PC-3 (cell line): ENCODE measurements at regions not wholly inside any gene's neighbourhood (a gene's known extent, or its start where the extent isn't known, plus 50 kb on each side); places are given as distances from the start of the nearest gene placed in this dataset.
A peak's percentile ranks its signal among the peaks of the same experiment; 100 is the strongest.

ENCODE experiments used
- ATAC-seq: fragments of 200-7000 bp; cut with Tn5 transposase; 2 replicates; pipeline ENCODE4 v1.9.1; 2020; ENCODE audit warnings: mild to moderate bottlenecking, moderate library complexity
- BruUV-seq: library from RNA; stranded (reverse); fragments of 400-500 nt; replicated peaks from 2 replicates; lab custom pipeline; 2021; lab: Mats Ljungman, UMichigan
- CTCF ChIA-PET: fragments of 300-600 bp; sonication (Branson Sonifier 250); formaldehyde crosslinking; loops from one replicate; lab custom pipeline; 2022; ENCODE audit warnings: antibody characterized with exemption; lab: Charles Lee
- POLR2A ChIA-PET: fragments of 300-600 bp; sonication (Branson Sonifier 250); formaldehyde crosslinking; loops from one replicate; lab custom pipeline; 2022; ENCODE audit warnings: antibody characterized with exemption; ENCODE audit not compliant: unreplicated experiment; lab: Charles Lee
- DNase-seq: peaks from one replicate; pipeline ENCODE4 v3.0.0-alpha.2; 2015
- H2AFZ ChIP-seq: fragments of 300-600 bp; sonication (generic); 2 replicates; pipeline ENCODE4 v1.6.0; 2016; ENCODE audit warnings: antibody characterized with exemption, low read length
- H3F3A ChIP-seq: fragments of 300-600 bp; sonication (generic); one replicate; pipeline ENCODE4 v1.6.0; 2017; ENCODE audit warnings: antibody characterized with exemption, low read length, control low read depth, mild to moderate bottlenecking; ENCODE audit not compliant: unreplicated experiment
- H3K27ac ChIP-seq: fragments of 300-600 bp; sonication (generic); 2 replicates; pipeline ENCODE4 v1.5.1; 2016; ENCODE audit warnings: mild to moderate bottlenecking, low read length
- H3K27me3 ChIP-seq: fragments of 300-600 bp; sonication (generic); 2 replicates; pipeline ENCODE4 v1.6.1; 2016; ENCODE audit warnings: low read length, mixed read lengths
- H3K36me3 ChIP-seq: fragments of 300-600 bp; sonication (generic); 2 replicates; pipeline ENCODE4 v1.6.1; 2016; ENCODE audit warnings: low read depth, mixed run types, low read length, mixed read lengths
- H3K4me1 ChIP-seq: fragments of 300-600 bp; sonication (generic); 2 replicates; pipeline ENCODE4 v1.5.1; 2016; ENCODE audit warnings: low read length; ENCODE audit not compliant: insufficient read depth
- H3K4me2 ChIP-seq: fragments of 300-600 bp; sonication (generic); 2 replicates; pipeline ENCODE4 v1.6.0; 2016; ENCODE audit warnings: low read length
- H3K4me3 ChIP-seq: fragments of 300-600 bp; sonication (generic); 2 replicates; pipeline ENCODE4 v1.5.1; 2016; ENCODE audit warnings: mild to moderate bottlenecking, low read length, mixed read lengths
- H3K79me2 ChIP-seq: fragments of 300-600 bp; sonication (generic); 2 replicates; pipeline ENCODE4 v1.6.1; 2017; ENCODE audit warnings: low read length, mixed read lengths
- H3K9ac ChIP-seq: fragments of 300-600 bp; sonication (generic); 2 replicates; pipeline ENCODE4 v1.6.0; 2016; ENCODE audit warnings: mild to moderate bottlenecking, low read length
- H3K9me2 ChIP-seq: fragments of 300-600 bp; sonication (generic); replicated peaks from 2 replicates; pipeline ENCODE4 v1.6.1; 2016; ENCODE audit warnings: mixed run types, low read length, mixed read lengths
- H3K9me3 ChIP-seq: fragments of 300-600 bp; sonication (generic); 2 replicates; pipeline ENCODE4 v1.6.1; 2016; ENCODE audit warnings: low read length, mixed read lengths
- H4K20me1 ChIP-seq: fragments of 300-600 bp; sonication (generic); 2 replicates; pipeline ENCODE4 v1.6.1; 2016; ENCODE audit warnings: low read length, mixed read lengths
- CTCF ChIP-seq: fragments of 300-600 bp; sonication (generic); conservative IDR thresholded peaks from 2 replicates; pipeline ENCODE4 v1.5.1; 2017; ENCODE audit warnings: antibody characterized with exemption, low read depth, mild to moderate bottlenecking, low read length
- EZH2 ChIP-seq: fragments of 300-600 bp; sonication (generic); IDR thresholded peaks from one replicate; pipeline ENCODE4 v1.6.1; 2017; ENCODE audit warnings: antibody characterized with exemption, mild to moderate bottlenecking, low read length; ENCODE audit not compliant: unreplicated experiment
- EZH2phosphoT487 ChIP-seq: fragments of 300-600 bp; sonication (generic); IDR thresholded peaks from 2 replicates; pipeline ENCODE4 v1.6.1; 2018; ENCODE audit warnings: mild to moderate bottlenecking, antibody characterized with exemption, low read length, borderline replicate concordance
- intact Hi-C: fragments of 100-400 bp; cut with micrococcal nuclease; formaldehyde crosslinking; loops from 2 replicates; pipeline ENCODE4 v1.9.0; 2023

GRCh38 chr12:60349232-60349978 is 753.6 kb downstream of the SLC16A7 start:
- no peaks in the 10 kb centered on the region for H3K36me3 ChIP-seq
- no peak overlapping the region for H3K27ac ChIP-seq
- H4K20me1 ChIP-seq, result no peaks in the 10 kb centered on the region
- TF ChIP-seq EZH2phosphoT487, result no peak
- no peak for TF ChIP-seq CTCF
- no peak for TF ChIP-seq EZH2
- peaks cover 23% of the 10 kb centered on the region for H3K4me1 ChIP-seq
- H3K9ac ChIP-seq, result no peak overlapping the region
- CTCF ChIA-PET, result no interaction called here
- H3K4me2 ChIP-seq, result no peak overlapping the region
- no peaks in the 10 kb centered on the region for H3K27me3 ChIP-seq
- BruUV-seq, result no TSS peak
- H3F3A ChIP-seq, result no peaks in the 10 kb centered on the region
- intact Hi-C loops, result no loop called here
- H3K9me3 ChIP-seq, result no peaks in the 10 kb centered on the region
- ATAC-seq (peak; percentile 38), DNase-seq (peak; percentile 9)
- H3K4me3 ChIP-seq, result no peak overlapping the region
- no peak overlapping the region for H2AFZ ChIP-seq
- H3K9me2 ChIP-seq, result no peaks in the 10 kb centered on the region
- POLR2A ChIA-PET, result no interaction called here
- H3K79me2 ChIP-seq, result no peaks in the 10 kb centered on the region

- Histone ChIP-seq H3K27me3 (no peaks in the 10 kb centered on the region), H3K9me3 (no peaks in the 10 kb centered on the region), H3F3A (no peaks in the 10 kb centered on the region), H3K79me2 (no peaks in the 10 kb centered on the region), H3K4me2 (no peak overlapping the region), H2AFZ (no peak overlapping the region), H3K4me1 (peaks cover 8% of the 10 kb centered on the region; the same call in 1 of the 2 replicates), H3K36me3 (no peaks in the 10 kb centered on the region), H3K9me2 (no peaks in the 10 kb centered on the region), H3K4me3 (no peak overlapping the region), H4K20me1 (no peaks in the 10 kb centered on the region), H3K27ac (no peak overlapping the region), H3K9ac (no peak overlapping the region)
- intact Hi-C loops, result no loop called here
- BruUV-seq, result no TSS peak
- no peak for DNase-seq
- TF ChIP-seq EZH2phosphoT487 (no peak), EZH2 (no peak), CTCF (no peak)
- no peak for ATAC-seq
- ChIA-PET CTCF (no interaction called here), POLR2A (no interaction called here)
These were observed 791.5 kb downstream of the SLC16A7 start for GRCh38 chr12:60387356-60387755.

- Histone ChIP-seq H3K27me3 (no peaks in the 10 kb centered on the region), H3K4me2 (no peak overlapping the region), H3K4me3 (no peak overlapping the region), H3F3A (no peaks in the 10 kb centered on the region), H3K9me3 (no peaks in the 10 kb centered on the region), H2AFZ (no peak overlapping the region), H4K20me1 (no peaks in the 10 kb centered on the region), H3K27ac (no peak overlapping the region), H3K36me3 (no peaks in the 10 kb centered on the region), H3K79me2 (no peaks in the 10 kb centered on the region), H3K4me1 (peaks cover 27% of the 10 kb centered on the region), H3K9ac (no peak overlapping the region), H3K9me2 (no peaks in the 10 kb centered on the region)
- no peak for TF ChIP-seq EZH2phosphoT487
- TF ChIP-seq EZH2, result no peak
- no peak for TF ChIP-seq CTCF
- ATAC-seq (no peak), DNase-seq (no peak)
- intact Hi-C loops, result no loop called here
- ChIA-PET POLR2A (interaction anchor here (0.5 kb wide), 1 partner anchor 348 kb away, joined by 6 read pairs; no protein-coding TSS in a partner anchor), CTCF (no interaction called here)
- no TSS peak for BruUV-seq
These were observed 795.2 kb downstream of the SLC16A7 start for GRCh38 chr12:60391051-60391450.
